IPS DF 19.7 (cell line): ENCODE measurements at regions not wholly inside any gene's neighbourhood (a gene's known extent, or its start where the extent isn't known, plus 50 kb on each side); places are given as distances from the start of the nearest gene placed in this dataset.

Experiments used
- DNase-seq: peaks from one replicate; pipeline ENCODE4 v3.0.0-alpha.2; 2013; ENCODE audit warnings: low read depth, low spot score

DNA sequence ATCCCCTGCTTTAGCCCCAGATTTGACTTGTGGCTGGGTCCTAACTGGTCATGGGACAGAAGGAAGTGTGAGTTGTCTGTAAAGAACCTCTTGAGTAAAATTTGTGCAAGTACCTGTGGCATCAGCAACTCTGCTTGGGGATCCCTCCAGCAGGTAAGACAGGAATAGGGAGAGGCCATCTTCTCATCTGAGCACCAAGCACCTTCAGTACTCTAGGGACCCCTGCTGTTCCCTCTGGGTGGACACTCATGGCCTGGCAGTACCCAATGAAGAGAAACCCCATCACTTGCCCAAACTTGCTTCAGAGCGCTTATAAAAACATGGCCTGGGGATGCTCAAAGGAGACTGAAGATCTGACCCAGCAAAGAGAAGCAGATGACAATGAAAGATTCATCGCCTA lies 297.8 kb downstream of the SP3 start:
- DNase-seq = no peak

DNA sequence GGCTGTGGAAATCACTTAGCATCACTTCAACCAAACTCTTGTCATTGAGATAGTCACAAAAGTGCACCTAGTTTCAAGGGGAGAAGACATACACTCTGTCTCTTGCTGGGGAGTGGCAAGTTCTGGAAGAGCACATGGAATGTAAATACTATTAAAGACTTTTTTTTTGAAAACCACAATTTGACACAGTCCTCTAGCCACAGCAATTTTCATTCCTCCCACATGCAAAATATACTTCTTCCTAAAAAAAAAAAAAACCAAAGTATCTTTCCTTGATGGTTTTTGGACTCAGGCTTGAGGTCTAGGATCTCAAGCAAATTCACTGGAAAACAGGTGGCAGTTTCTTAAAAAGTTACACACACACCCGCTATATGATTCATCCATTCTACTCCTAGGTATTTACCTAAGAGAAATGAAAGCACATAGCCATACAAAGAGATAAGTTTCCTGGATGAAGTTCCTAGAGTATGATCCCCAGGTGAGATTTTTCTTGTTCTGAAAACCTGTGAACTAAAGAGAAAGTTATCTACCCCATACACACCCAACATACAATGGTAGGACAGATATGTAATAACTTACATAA lies 295.8 kb downstream of the SP3 start:
- DNase-seq = no peak

DNA sequence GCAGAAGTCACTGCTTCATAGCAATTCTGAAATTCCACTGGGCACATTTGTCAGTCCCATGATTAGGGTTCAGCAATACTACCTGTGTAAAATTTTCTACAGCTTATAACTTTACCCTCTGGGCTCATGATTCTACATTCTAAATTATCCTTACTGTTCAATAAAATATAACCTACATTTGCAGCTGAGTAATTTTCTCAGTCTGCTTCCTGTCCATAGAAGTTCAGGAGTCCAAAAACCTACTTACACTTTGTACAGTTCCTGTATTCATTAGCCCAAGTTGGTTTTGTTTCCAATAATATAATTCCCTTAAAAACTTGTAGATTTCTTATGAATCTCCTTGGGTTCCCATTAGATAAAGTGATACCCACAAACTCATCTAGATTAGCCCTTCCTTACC lies 295.3 kb downstream of the SP3 start:
- no peak for DNase-seq

DNA sequence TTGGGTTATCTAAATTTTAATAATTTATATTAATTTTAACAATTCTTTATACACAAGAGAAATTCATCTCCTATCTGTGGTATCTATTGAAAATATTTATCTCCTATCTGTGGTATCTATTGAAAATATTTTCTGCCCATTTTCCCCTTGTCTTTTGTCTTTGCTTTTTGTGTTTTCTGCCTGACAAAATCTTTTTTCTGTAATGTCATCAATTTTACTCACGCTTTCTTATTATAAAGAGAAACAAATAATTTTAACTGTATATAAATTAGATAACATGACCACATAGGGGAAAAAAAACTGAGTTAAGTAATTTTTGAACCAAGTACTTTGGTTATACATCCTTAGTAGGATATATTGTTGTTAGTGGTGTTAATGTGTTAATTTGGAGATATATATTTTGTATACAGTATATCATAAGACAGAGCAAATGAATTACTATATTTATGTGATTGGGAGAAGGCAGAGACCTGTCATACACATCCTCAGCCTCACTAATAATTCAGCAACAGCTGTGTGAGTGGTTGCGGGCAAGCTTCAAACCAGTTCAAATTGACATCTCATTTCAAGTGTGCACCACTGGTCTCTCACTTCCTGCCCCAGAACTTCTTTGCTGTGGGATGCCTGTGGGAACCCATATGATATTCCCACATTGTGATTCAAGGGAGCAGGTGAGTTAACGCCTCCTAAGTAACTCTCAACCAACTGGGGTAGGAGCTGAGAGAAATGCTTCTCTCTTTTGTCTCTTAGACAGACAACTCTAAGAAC lies 292.4 kb downstream of the SP3 start:
- no peak for DNase-seq

DNA sequence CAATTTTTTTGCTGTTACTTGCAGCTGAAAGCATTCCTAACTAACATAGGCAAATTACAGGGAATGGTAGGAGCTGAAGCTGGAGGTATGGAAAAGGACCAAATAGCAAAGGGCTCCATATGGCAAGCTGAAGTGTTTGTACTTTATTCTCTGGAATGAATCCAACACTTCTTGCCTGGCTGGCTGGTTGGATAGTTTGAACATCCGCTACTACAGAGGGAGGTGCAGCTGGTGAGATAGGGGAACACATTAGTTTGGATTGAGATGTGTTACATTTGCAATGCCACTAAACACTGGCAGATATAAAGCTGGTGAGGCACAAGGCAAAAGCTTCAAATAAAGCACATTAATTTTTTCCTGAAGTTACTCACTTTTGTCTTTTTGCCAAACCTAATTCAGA lies 291.5 kb downstream of the SP3 start:
- DNase-seq = no peak

DNA sequence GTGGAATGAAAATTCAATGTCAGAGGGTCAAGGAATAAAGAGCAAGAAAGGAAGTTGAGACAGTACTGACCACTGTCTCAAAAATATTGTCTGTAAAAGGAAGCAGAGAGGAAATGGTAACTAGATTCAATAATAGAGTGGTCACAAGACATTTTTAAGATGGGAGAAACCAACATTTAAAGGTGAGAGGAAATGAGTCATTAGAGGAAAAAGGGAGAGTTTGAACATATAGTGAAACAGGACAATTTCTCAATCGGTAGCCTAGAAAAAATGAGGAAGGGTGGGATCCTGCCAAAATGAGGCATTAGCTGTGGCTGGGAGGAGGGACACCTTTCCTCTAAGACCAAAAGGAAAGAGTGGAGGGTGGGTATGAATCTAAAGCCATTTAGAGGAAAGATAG lies 288.5 kb downstream of the SP3 start:
- DNase-seq = no peak

DNA sequence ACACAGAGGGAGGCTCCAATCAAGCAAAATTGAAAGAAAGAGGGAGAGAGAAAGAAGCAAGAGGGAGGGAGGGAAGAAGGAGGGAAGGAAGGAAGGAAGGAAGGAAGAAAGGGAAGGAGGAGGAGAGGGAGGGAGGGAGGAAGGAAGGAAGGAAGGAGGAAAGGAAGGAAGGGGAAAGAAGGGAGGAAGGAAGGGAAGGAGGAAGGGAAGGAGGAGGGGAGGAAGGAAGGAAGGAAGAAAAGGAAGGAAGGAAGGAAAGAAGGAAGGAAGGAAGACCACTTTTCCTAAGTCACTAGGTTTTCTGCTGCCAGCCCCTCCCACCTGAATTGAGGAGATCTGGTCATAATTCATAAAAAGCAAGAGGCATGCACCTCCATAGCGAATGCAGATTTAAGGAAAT lies 287.0 kb downstream of the SP3 start:
- no peak for DNase-seq

DNA sequence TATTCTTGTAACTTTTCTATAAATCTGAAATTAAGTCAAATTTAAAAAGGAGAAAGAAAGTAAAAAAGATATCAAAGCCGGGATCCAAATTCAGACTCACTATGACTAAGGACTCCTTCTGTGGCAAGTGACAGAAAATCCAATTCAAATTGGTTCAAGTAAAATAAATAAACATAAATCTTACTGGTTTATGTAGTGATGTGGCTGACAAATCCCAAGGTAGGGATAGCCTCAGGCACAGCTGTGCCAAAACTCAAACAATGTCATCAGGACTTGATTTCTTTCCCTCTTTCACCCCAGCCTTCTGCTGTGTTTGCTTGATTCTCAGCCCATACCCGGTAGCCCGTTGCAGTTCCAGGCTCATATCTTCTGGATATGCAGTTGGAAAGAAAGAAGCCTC lies 284.6 kb downstream of the SP3 start:
- DNase-seq = no peak

DNA sequence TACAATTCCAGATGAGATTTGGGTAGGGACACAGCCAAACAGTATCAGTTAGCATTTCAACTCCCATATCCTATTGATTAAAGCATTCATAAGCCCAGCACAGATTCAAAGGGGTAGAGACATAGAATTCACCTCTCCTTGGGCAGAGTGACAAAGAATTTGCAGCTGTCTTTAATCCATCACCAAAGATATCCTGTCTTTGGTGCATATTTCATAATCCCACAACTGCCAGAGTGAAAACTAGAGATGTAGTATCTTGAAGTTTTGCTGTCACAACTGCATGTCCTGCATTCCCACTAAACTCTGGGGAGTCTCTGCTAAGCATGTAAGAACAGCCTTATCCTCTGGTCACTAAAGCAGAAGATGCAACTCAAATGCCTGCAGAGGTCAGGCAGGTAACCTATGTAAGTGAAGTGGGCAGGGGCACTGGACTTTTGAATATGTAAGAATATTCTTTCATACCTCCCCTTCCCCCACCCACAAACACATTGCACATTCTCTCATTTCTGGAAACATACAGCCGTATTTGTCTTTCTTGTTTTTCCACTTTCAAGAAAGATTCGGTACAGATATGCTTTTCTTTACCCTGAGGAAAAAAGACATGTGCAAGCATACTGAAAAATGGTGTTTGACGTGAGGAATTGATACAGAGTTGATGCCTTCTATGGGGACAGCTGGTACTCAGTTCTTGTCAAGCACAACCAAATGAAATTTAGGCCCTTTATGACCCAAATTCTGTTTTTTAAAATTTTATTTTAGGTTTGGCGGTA lies 283.1 kb downstream of the SP3 start:
- DNase-seq = no peak

DNA sequence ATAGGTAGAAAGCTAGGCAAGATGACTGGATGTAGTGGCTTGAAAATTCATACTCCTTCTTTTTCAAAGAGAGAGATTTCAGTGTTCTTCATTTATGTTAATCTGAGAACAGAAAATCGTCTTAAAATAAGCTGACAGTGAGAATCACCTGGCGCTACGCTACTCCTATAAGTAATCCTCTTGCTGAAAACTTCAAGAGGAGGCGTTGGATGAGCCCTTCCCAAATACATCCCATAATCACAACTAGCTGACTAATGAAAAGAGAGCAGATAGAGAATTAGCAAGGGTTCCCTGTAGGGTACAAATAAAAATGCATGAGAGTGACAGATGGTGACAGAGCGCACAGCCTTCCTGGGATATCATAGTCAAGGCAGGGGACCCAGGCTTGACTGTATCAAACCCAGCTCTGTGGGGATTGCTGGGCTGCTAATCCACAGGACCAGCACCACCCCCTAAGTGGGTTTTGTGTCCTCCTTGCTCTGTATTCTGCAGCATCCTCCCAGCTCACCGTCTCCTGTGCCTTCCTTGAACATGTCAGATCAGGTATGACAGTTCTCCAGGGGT lies 280.2 kb downstream of the SP3 start:
- no peak for DNase-seq

DNA sequence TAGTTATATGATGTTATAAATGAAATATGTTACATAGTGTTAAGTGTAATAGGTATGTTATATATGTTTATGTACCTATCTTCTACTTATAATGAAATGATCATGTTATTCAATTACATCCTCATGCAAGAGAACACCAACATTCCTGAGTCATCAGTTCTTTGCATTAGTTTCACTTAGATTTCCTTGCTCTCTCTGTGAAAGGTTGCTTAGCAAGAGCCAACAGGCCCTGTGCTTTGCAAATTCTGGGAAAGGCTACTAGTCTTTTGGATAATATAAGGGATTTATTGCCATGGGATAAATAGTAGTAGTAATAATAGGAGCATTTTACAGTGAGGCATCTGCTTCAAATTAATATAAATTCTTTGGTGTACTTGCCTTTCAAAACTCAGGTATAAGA lies 274.8 kb downstream of the SP3 start:
- no peak for DNase-seq

DNA sequence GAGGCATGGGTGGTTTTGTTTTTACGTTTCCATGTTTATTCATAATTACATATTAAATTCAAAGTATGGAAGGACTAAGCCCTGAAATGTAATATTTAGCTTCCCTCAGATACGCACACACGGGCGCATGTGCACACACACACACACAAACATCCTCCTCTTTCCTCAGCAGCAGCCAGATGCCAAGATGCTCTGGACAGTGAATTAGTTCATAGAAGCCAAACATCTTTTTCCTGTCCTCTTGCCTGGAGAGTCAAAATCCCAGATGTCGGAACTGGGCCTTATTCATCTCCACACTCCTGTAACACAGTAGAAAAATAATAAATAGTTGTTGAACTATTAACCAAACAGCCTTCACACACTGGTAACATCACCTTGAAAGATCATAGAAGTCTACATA lies 273.1 kb downstream of the SP3 start:
- DNase-seq = no peak

DNA sequence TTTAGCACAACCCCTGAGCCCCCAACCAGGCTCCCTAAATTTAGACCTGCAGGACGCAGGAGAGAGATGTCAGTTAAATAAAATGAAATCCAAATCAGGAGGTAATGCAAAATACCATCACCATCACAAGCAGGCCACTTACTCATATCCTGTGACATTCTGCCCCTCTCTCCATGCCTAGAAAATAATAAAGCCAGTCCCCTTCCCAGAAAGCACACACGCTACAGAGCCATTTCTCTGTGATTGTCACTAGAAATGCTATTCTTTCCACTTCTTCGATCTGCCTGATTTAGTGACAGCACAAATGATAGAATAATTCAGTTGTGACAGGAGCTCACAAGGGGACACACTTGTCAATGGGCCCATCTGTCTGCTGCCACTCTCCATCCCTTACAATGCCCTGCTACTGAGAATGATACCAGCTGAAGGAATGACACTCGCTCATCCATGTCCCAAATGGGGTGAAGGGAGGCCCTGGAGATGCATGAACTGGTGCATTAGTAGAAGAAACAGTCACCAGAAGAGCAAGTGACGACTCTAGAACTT lies 272.1 kb downstream of the SP3 start:
- no peak for DNase-seq

DNA sequence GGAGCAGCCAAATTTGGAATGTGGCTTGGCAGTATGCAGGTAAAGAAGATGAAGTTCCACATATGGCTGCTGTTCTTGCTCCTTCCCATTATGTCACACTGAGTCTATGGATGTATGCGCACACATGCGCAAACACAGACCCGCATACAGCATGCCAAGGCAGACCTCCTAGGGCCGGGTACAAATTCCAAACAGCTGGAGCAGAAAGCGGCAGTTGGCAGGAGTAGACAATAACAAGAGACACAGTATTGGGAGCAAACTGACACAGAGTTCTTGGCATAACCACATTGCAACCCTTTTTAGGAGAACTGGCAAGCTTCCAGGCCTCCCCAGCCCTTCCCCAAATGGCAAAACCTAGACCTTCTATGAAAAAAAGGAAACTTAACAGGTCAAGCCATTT lies 268.9 kb downstream of the SP3 start:
- no peak for DNase-seq

DNA sequence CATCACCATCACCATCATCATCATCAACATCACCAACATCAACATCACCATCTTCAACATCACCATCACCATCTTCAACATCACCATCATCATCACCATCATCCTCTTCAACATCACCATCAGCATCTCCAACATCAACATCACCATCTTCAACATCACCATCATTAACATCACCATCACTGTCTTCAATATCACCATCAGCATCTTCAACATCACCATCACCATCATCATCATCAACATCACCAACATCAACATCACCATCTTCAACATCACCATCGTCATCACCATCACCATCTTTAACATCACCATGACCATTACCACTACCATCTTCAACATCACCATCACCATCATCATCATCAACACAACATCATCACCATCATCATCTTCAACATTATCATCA lies 267.2 kb downstream of the SP3 start:
- no peak for DNase-seq

DNA sequence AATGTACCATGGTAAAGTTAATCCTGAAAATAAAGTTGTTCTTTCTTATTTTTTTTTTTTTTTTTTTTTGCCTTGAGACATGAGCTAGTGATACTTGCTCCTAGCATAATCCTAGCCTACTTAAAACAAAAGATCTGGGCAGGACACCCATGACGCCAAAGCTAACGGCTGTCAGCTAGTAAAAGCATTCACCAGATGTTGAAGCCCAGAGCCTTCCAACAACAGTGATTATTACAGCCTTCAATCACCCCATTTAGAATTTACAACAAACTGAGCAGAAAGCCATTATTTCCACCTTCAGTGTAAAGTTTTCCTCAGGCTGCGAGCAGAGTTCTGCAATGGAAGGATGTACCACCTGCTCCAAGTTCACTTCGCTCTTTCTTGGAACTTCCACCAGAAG lies 259.5 kb downstream of the SP3 start:
- no peak for DNase-seq

DNA sequence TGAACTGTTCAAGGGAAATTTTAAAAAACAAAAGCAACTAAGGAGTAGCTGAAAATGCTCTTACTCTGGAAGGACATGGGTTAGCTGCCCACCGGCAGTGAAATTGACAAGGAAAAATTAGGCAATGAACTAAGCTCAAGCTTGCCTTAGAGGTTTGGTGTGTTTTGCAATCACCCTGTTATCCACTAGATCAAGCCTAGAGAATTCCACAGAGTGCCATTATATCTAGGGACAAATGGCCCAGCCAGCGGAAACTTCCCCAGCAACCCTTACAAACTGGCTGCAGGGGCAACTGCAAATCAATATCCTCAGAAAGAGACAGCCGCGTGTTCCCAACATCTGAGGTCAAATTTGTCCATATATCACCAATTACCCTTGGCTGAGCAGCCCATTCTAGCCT lies 258.2 kb downstream of the SP3 start:
- DNase-seq = no peak

DNA sequence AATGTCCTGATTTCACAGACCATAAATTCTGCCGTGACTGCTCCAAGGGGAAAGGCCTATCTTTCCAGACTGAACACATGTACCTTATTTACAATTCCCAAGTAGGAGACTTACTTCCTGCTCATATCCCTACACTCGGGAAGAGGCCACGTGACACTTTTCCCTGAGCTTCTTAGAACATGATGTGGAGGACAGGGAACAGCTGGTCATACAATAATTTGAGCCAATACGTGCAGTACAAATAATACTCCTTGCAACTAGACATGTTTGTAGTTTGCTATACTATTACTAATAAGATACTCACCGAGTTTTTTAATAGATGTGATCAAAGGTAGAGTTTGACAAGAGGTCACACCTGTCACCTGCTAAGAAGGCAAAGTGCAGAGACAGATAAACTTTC lies 256.4 kb downstream of the SP3 start:
- DNase-seq = no peak

DNA sequence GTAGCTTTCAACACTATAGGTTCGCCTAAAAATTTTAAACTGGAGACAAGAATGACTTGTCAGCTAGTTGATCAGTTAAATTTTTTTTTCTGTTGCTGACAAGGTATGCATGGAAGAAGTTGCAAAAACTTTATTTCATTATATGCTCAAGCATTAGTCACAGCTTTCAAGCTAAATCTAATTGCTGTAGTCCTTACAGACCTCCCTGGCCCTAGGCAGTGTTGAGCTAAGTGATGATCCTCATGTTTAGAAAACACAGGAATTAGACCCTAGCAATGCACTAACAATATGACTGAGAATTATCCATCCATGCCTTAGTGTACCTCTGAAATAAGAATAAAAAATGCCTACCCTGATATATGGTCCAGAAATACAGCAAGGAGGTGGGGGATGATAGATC lies 253.4 kb downstream of the SP3 start:
- DNase-seq = no peak

DNA sequence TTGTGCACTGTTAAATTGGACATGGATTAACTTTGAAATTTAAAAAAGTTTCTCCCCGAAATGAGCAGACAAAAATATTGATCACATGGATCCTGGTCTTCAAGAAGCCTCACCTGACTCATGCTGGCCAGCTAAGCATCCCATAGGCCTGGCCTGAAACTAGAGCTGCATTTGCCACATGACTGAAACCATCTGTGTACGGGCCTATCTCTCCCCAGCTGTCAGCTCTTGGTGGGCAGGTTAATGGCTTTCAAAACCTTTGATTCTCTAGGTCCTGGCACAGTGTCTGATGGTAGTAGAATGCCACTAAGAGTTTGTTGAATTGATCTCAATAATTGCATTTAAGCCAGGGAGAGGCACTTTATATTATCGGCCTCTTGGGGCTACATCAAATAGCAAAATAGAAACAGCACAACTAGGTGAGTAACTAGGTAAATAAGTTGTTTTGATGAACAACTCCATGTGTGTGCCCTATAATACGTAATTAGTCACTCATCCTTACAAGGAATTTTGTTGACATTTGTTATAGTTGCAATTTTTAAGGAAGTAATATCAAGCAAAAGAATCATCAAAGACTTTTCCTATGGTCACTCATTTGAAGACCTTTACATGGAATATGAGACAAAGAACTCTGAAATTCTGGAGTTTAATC lies 251.1 kb downstream of the SP3 start:
- no peak for DNase-seq

DNA sequence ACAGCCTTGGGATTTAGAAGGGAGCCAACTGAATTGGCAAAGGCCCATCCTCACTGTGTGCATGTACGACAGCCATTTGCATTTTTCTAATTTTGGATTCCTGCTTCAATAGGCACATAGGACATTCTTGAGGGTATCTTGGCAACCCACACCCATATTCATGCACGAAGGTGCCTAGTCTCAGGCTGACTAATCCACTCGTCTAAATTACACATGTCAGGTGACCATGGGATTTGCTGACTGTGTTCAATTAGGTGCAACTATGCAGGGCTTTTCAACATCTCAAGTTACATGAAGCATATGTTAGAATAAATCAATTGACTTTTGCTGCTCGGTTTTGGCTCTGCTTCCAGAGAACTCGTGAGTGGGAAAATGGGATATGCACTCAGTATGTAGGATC lies 249.7 kb downstream of the SP3 start:
- no peak for DNase-seq

DNA sequence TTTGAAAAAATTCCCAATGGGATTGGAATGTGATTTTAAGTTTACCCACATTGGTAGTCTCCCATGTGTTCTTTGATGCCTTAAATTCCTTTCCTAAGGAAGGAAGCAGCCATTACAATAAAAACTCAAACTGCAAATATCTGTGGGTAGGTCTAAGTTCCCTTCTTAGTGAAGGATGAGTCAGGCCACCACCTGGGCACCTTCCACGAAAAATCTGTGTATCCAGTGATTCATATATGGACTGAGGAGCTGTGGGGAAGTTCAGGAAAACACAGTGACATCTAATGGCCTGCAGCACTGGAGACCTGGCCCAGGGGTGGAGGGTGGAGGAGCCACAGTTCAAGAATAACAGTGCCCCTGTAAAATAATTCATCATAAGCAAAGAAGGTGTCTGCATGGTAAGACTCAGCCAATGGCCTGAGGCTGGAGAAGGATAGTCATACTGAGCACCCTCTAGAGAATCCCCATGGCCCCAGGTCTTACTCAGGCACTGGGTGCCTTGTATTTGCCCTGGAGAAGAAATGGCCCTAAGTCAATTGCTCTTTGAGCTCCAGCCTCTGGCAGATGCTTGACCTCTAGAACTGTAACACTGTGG lies 248.6 kb downstream of the SP3 start:
- DNase-seq = no peak
